GM12873 (cell line): ENCODE measurements at regions not wholly inside any gene's neighbourhood (a gene's known extent, or its start where the extent isn't known, plus 50 kb on each side); places are given as distances from the start of the nearest gene placed in this dataset.

Source experiments
- CTCF ChIP-seq: IDR thresholded peaks from 2 replicates; pipeline ENCODE4 v1.5.1; 2012; ENCODE audit warnings: low read depth, mild to moderate bottlenecking, moderate library complexity, low read length, control low read depth; ENCODE audit not compliant: insufficient read depth; ENCODE audit errors: missing control alignments

GRCh38 chr18:56026509-56026908 is 438.5 kb upstream of the TCF4 start:
- no peak for TF ChIP-seq CTCF

GRCh38 chr18:56021809-56022195 is 433.8 kb upstream of the TCF4 start:
- TF ChIP-seq CTCF: no peak

- no peak for TF ChIP-seq CTCF
Observed at GRCh38 chr18:56021136-56021808, 433.3 kb upstream of the TCF4 start.

- no peak for TF ChIP-seq CTCF
Observed at GRCh38 chr18:56019908-56020307, 431.9 kb upstream of the TCF4 start.

GRCh38 chr18:56019156-56019555 is 431.2 kb upstream of the TCF4 start:
- no peak for TF ChIP-seq CTCF

- no peak for TF ChIP-seq CTCF
Observed at GRCh38 chr18:56009411-56009810, 421.4 kb upstream of the TCF4 start.

GRCh38 chr18:56003720-56004088 is 415.7 kb upstream of the TCF4 start:
- TF ChIP-seq CTCF: no peak
